AG09309 (cell line): ENCODE measurements at regions not wholly inside any gene's neighbourhood (a gene's known extent, or its start where the extent isn't known, plus 50 kb on each side); places are given as distances from the start of the nearest gene placed in this dataset.

Experiments used
- DNase-seq: peaks from one replicate; pipeline ENCODE4 v3.0.0-alpha.2; 2010; ENCODE audit warnings: low read depth
- H3K4me3 ChIP-seq: 2 replicates; pipeline ENCODE4 v1.5.1; 2011; ENCODE audit warnings: mild to moderate bottlenecking, low read depth, low read length, moderate library complexity; ENCODE audit not compliant: control insufficient read depth
- TF ChIP-seq, protein P1 (sequence below): IDR thresholded peaks from 2 replicates; pipeline ENCODE4 v1.5.1; 2011; ENCODE audit warnings: mild to moderate bottlenecking, low read depth, low read length, inconsistent platforms; ENCODE audit not compliant: insufficient read depth, control insufficient read depth; ENCODE audit errors: missing control alignments

DNA sequence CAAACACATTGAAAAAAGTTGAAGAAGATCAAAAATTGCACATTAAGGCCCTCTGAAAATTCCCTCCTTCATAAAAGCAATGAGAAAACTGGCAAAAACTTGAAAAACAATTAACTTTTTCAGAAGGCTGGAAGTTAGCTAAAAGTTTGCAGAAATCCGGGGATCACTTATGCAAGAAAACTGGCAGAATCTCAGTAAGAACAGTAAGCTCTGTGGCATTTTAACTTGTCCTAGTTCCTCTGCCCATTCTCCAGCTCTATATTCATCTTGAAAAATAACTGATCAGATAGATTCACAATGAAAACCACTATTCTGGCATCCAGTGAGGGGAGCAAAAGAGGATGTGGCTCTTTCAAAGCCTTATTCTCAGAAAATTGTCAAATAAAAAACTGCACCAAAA lies 566.8 kb downstream of the NTRK3 start:
- no peak for DNase-seq
- no peak overlapping the region for H3K4me3 ChIP-seq
- TF ChIP-seq, protein P1, sequence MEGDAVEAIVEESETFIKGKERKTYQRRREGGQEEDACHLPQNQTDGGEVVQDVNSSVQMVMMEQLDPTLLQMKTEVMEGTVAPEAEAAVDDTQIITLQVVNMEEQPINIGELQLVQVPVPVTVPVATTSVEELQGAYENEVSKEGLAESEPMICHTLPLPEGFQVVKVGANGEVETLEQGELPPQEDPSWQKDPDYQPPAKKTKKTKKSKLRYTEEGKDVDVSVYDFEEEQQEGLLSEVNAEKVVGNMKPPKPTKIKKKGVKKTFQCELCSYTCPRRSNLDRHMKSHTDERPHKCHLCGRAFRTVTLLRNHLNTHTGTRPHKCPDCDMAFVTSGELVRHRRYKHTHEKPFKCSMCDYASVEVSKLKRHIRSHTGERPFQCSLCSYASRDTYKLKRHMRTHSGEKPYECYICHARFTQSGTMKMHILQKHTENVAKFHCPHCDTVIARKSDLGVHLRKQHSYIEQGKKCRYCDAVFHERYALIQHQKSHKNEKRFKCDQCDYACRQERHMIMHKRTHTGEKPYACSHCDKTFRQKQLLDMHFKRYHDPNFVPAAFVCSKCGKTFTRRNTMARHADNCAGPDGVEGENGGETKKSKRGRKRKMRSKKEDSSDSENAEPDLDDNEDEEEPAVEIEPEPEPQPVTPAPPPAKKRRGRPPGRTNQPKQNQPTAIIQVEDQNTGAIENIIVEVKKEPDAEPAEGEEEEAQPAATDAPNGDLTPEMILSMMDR: no peak

- DNase-seq: no peak
- no peak overlapping the region for H3K4me3 ChIP-seq
- TF ChIP-seq, protein P1: no peak
Observed at GRCh38 chr15:87687523-87687870, 569.0 kb downstream of the NTRK3 start.

- TF ChIP-seq, protein P1: no peak
- H3K4me3 ChIP-seq: no peak overlapping the region
- no peak for DNase-seq
Observed at GRCh38 chr15:87686841-87687522, 569.6 kb downstream of the NTRK3 start.

GRCh38 chr15:87686339-87686738 lies 570.2 kb downstream of the NTRK3 start:
- TF ChIP-seq, protein P1: no peak
- H3K4me3 ChIP-seq: no peak overlapping the region
- DNase-seq: no peak

- DNase-seq: no peak
Observed at GRCh38 chr15:87682527-87682926, 574.0 kb downstream of the NTRK3 start.

GRCh38 chr15:87681104-87681503 lies 575.4 kb downstream of the NTRK3 start:
- H3K4me3 ChIP-seq: no peak overlapping the region
- DNase-seq: no peak
- TF ChIP-seq, protein P1: no peak

More at GRCh38 chr15:87682527-87682926, 574.0 kb downstream of the NTRK3 start:
- TF ChIP-seq, protein P1: no peak
- H3K4me3 ChIP-seq: no peak overlapping the region
